Caco-2 (cell line): ENCODE measurements at regions not wholly inside any gene's neighbourhood (a gene's known extent, or its start where the extent isn't known, plus 50 kb on each side); places are given as distances from the start of the nearest gene placed in this dataset.

Experiments
- BruUV-seq: library from RNA; stranded (reverse); fragments of 400-500 nt; replicated peaks from 2 replicates; lab custom pipeline; 2021; lab: Mats Ljungman, UMichigan
- CTCF ChIA-PET: fragments of 300-600 bp; sonication (Branson Sonifier 250); formaldehyde crosslinking; loops from one replicate; lab custom pipeline; 2022; ENCODE audit warnings: antibody characterized with exemption; lab: Charles Lee
- POLR2A ChIA-PET: fragments of 300-600 bp; sonication (Branson Sonifier 250); formaldehyde crosslinking; loops from one replicate; lab custom pipeline; 2022; ENCODE audit warnings: antibody characterized with exemption; lab: Charles Lee
- DNase-seq, 2 experiments: peaks; one replicate each; pipeline versions ENCODE4 v3.0.0 to v3.0.0-alpha.2; 2020 to 2022
- H3K27me3 ChIP-seq: replicated peaks from 2 replicates; pipeline ENCODE4 v1.6.0; 2011; ENCODE audit warnings: low read length; ENCODE audit not compliant: control insufficient read depth, insufficient read depth
- H3K36me3 ChIP-seq: 2 replicates; pipeline ENCODE4 v1.5.1; 2011; ENCODE audit warnings: low read length; ENCODE audit not compliant: control insufficient read depth, insufficient read depth
- H3K4me1 ChIP-seq: fragments of 250-450 bp; sonication (Bioruptor Pico); 2 replicates; pipeline ENCODE4 v1.5.1; 2020; ENCODE audit warnings: mild to moderate bottlenecking
- H3K4me3 ChIP-seq: 2 replicates; pipeline ENCODE4 v1.5.1; 2011; ENCODE audit warnings: low read depth, mild to moderate bottlenecking, control low read depth, low read length
- H3K9me3 ChIP-seq: fragments of 250-450 bp; sonication (Bioruptor Pico); 2 replicates; pipeline ENCODE4 v1.5.1; 2020; ENCODE audit warnings: mild to moderate bottlenecking, moderate library complexity
- H3K27ac Mint-ChIP-seq: one replicate; pipeline ENCODE4 v1.8.0; 2022; ENCODE audit warnings: mixed read lengths; ENCODE audit not compliant: unreplicated experiment
- H3K27me3 Mint-ChIP-seq: one replicate; pipeline ENCODE4 v1.8.0; 2022; ENCODE audit warnings: mixed read lengths; ENCODE audit not compliant: insufficient read depth, unreplicated experiment
- H3K36me3 Mint-ChIP-seq: one replicate; pipeline ENCODE4 v1.8.0; 2022; ENCODE audit warnings: mild to moderate bottlenecking, mixed read lengths; ENCODE audit not compliant: insufficient read depth, unreplicated experiment
- H3K4me1 Mint-ChIP-seq: one replicate; pipeline ENCODE4 v1.8.0; 2022; ENCODE audit warnings: low read depth, mixed read lengths; ENCODE audit not compliant: unreplicated experiment
- H3K4me3 Mint-ChIP-seq: one replicate; pipeline ENCODE4 v1.8.0; 2022; ENCODE audit warnings: mild to moderate bottlenecking, moderate library complexity, mixed read lengths; ENCODE audit not compliant: unreplicated experiment
- H3K9me3 Mint-ChIP-seq: one replicate; pipeline ENCODE4 v1.8.0; 2022; ENCODE audit warnings: mixed read lengths; ENCODE audit not compliant: unreplicated experiment
- intact Hi-C: fragments of 100-400 bp; cut with micrococcal nuclease; formaldehyde crosslinking; loops from one replicate; pipeline ENCODE4 v1.10.0; 2022; ENCODE audit not compliant: unreplicated experiment
- TF ChIP-seq, protein P1 (sequence below), 2 experiments: fragments of 200-600 bp in 1 of 2; IDR thresholded peaks; 1 replicate in 1 of 2; 2 replicates in 1 of 2; pipeline versions ENCODE4 v1.5.1 to v1.8.0; 2011 to 2022; ENCODE audit warnings: antibody characterized with exemption in 1 of 2, control low read depth in 1 of 2, inconsistent platforms in 1 of 2, low read depth in 1 of 2, low read length in 1 of 2, mild to moderate bottlenecking in 1 of 2, moderate library complexity in 1 of 2; ENCODE audit not compliant: insufficient read depth in 1 of 2, severe bottlenecking in 1 of 2, unreplicated experiment in 1 of 2

DNA sequence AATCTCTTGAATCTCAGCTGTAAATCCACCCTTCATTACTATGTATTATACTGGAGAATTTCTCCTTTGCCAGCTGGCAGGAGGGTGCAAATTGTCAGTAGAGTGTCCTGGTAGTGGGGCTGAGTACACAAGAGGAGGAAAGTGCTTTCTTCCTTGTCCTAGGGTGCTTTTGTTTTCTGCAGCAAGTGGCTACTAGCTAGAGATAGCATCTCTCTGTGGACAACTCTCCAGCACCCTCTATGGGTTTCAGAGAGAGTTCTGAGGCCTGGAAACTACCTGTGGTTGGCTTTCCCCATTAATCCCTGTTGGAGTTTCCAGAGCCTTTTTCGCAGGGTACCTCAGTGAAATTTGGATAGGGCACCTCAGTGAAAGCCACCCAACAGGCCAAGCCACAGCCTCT is 422.5 kb upstream of the RGS17 start:
- H3K27me3 Mint-ChIP-seq, result no peaks in the 10 kb centered on the region
- TF ChIP-seq, protein P1, sequence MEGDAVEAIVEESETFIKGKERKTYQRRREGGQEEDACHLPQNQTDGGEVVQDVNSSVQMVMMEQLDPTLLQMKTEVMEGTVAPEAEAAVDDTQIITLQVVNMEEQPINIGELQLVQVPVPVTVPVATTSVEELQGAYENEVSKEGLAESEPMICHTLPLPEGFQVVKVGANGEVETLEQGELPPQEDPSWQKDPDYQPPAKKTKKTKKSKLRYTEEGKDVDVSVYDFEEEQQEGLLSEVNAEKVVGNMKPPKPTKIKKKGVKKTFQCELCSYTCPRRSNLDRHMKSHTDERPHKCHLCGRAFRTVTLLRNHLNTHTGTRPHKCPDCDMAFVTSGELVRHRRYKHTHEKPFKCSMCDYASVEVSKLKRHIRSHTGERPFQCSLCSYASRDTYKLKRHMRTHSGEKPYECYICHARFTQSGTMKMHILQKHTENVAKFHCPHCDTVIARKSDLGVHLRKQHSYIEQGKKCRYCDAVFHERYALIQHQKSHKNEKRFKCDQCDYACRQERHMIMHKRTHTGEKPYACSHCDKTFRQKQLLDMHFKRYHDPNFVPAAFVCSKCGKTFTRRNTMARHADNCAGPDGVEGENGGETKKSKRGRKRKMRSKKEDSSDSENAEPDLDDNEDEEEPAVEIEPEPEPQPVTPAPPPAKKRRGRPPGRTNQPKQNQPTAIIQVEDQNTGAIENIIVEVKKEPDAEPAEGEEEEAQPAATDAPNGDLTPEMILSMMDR (IDR thresholded peaks at IDR 0.05; ENCODE audit: insufficient read depth in 1 of 2, low read depth in 1 of 2, low read length in 1 of 2, severe bottlenecking in 1 of 2, unreplicated experiment in 1 of 2), result peak; percentile 24 to 51
- no peaks in the 10 kb centered on the region for H3K4me1 Mint-ChIP-seq
- Histone ChIP-seq H3K4me1 (no peaks in the 10 kb centered on the region), H3K27me3 (no peaks in the 10 kb centered on the region), H3K9me3 (no peaks in the 10 kb centered on the region; the same call in 1 of the 2 replicates), H3K4me3 (no peak overlapping the region), H3K36me3 (no peaks in the 10 kb centered on the region)
- DNase-seq, result peak in 1 of 2 experiments; percentile 30
- no peaks in the 10 kb centered on the region for H3K36me3 Mint-ChIP-seq
- ChIA-PET POLR2A (no interaction called here), CTCF (no interaction called here)
- intact Hi-C loops, result loop anchor here (1.0 kb wide), 1 partner anchor 322 kb away; no protein-coding TSS in a partner anchor
- H3K27ac Mint-ChIP-seq, result no peak overlapping the region
- H3K9me3 Mint-ChIP-seq, result no peaks in the 10 kb centered on the region
- H3K4me3 Mint-ChIP-seq, result no peak overlapping the region
- no TSS peak for BruUV-seq

DNA sequence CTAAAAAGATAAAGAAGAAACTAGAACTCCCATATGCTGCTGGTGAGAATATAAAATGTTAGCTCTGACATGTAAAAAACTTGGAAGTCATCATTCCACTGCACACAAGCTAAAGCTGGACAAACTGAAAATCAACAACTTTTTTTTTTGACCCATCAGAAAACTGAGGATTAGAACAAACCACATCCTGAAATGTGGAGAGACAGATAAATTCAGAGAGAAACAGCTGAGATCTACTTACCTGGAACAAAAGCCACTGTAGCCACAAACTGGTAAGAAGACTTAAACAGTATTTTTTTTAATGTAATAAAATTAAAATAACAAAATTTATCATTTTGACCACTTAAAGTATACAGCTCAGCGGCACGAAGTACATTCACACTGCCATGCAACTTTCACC is 408.5 kb upstream of the RGS17 start:
- H3K27ac Mint-ChIP-seq, result no peak overlapping the region
- BruUV-seq, result no TSS peak

GRCh38 chr6:153538491-153538890 is 407.4 kb upstream of the RGS17 start:
- Mint-ChIP-seq H3K27me3 (no peaks in the 10 kb centered on the region), H3K4me1 (no peaks in the 10 kb centered on the region), H3K27ac (no peak overlapping the region), H3K9me3 (peaks cover 8% of the 10 kb centered on the region), H3K36me3 (no peaks in the 10 kb centered on the region), H3K4me3 (no peak overlapping the region)
- no peak overlapping the region for H3K4me3 ChIP-seq
- no peaks in the 10 kb centered on the region for H3K9me3 ChIP-seq
- TF ChIP-seq, protein P1 (IDR thresholded peaks at IDR 0.05; ENCODE audit: insufficient read depth in 1 of 2, low read depth in 1 of 2, low read length in 1 of 2, severe bottlenecking in 1 of 2, unreplicated experiment in 1 of 2), result no peak
- intact Hi-C loops, result no loop called here
- H3K36me3 ChIP-seq, result no peaks in the 10 kb centered on the region
- H3K4me1 ChIP-seq, result no peaks in the 10 kb centered on the region
- CTCF ChIA-PET, result no interaction called here
- no peak for DNase-seq
- no peaks in the 10 kb centered on the region for H3K27me3 ChIP-seq
- BruUV-seq, result no TSS peak
- POLR2A ChIA-PET, result no interaction called here

More for the DNA sequence above, 408.5 kb upstream of the RGS17 start:
- peaks cover 19% of the 10 kb centered on the region for H3K9me3 Mint-ChIP-seq
- Histone ChIP-seq H3K4me3 (no peak overlapping the region), H3K9me3 (no peaks in the 10 kb centered on the region), H3K36me3 (no peaks in the 10 kb centered on the region), H3K4me1 (no peaks in the 10 kb centered on the region), H3K27me3 (no peaks in the 10 kb centered on the region)
- CTCF ChIA-PET, result no interaction called here
- no peaks in the 10 kb centered on the region for H3K27me3 Mint-ChIP-seq
- no peaks in the 10 kb centered on the region for H3K4me1 Mint-ChIP-seq
- POLR2A ChIA-PET, result no interaction called here
- TF ChIP-seq, protein P1 (IDR thresholded peaks at IDR 0.05; ENCODE audit: insufficient read depth in 1 of 2, low read depth in 1 of 2, low read length in 1 of 2, severe bottlenecking in 1 of 2, unreplicated experiment in 1 of 2), result no peak
- DNase-seq, result no peak
- H3K36me3 Mint-ChIP-seq, result no peaks in the 10 kb centered on the region
- intact Hi-C loops, result no loop called here
- no peak overlapping the region for H3K4me3 Mint-ChIP-seq
